ENCODE measurements at regions not wholly inside any gene's neighbourhood (a gene's known extent, or its start where the extent isn't known, plus 50 kb on each side); places are given as distances from the start of the nearest gene placed in this dataset.
"Not testable (repeated sequence)": the region's sequence is repeated elsewhere in the genome, so short reads cannot be mapped to it uniquely, and the experiment has no call there.

GRCh38 chr13:70235565-70235964 is 127.3 kb upstream of the KLHL1 start:
- H3K36me3 Mint-ChIP-seq, result no peaks in the 10 kb centered on the region
- CTCF ChIA-PET, result no interaction called here
- ATAC-seq (replicated peaks in 1 of 4), result no peak

DNA sequence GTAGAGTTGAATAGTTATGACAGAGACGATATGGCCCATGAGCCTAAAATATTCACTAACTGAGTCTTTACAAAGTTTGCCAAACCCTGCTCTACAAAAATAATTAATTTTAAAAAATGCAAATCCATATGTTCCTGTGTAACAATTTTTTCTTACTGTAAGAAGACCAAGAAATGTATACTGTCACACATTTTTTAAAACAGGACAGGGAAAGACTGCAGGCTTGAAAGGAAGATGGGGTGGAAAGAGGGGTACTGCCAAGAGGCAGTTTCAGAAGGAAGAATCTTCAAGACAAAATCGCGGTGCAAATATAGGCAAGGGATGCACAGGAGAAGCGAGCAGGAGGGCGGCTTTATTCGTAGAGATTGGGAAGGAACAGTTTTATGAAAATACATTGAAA is 115.7 kb upstream of the KLHL1 start:
- no peaks in the 10 kb centered on the region for H3K36me3 Mint-ChIP-seq
- no peak overlapping the region for H3K4me3 Mint-ChIP-seq
- CTCF ChIA-PET, result no interaction called here
- Histone ChIP-seq H3K27ac (ENCODE audit: low read length) (no peak overlapping the region), H3K36me3 (ENCODE audit: control insufficient read depth in 2 of 2, extremely low read depth in 1 of 2, insufficient read depth in 1 of 2, low read length in 1 of 2) (no peaks in the 10 kb centered on the region), H3K4me1 (ENCODE audit: control insufficient read depth in 1 of 2, extremely low read depth in 1 of 2, insufficient read depth in 2 of 2, low read length in 2 of 2) (no peaks in the 10 kb centered on the region), H3K9me3 (no peaks in the 10 kb centered on the region), H3K4me3 (ENCODE audit: control insufficient read depth in 1 of 2, extremely low read depth in 1 of 2, low read length in 1 of 2) (no peak overlapping the region), H3K27me3 (replicated peaks in 1 of 2; ENCODE audit: control insufficient read depth in 2 of 2, extremely low read depth in 1 of 2, insufficient read depth in 2 of 2, low read length in 1 of 2) (no peaks in the 10 kb centered on the region)
- WGBS (ENCODE audit: insufficient coverage), result 88% methylated on average over 4 of the region's 6 CpGs
- peaks cover 7 to 21% (median 12%) of the 10 kb centered on the region in 3 donors for H3K9me3 Mint-ChIP-seq
- no peaks in the 10 kb centered on the region for H3K27me3 Mint-ChIP-seq
- no peak for DNase-seq
- H3K4me1 Mint-ChIP-seq, result no peaks in the 10 kb centered on the region
- POLR2A ChIA-PET, result no interaction called here
- H3K27ac Mint-ChIP-seq, result no peak overlapping the region
- no peak for ATAC-seq (replicated peaks in 1 of 4)

More at GRCh38 chr13:70235565-70235964, 127.3 kb upstream of the KLHL1 start:
- POLR2A ChIA-PET, result no interaction called here
- no peaks in the 10 kb centered on the region for H3K27me3 ChIP-seq (replicated peaks in 1 of 2; ENCODE audit: control insufficient read depth in 2 of 2, extremely low read depth in 1 of 2, insufficient read depth in 2 of 2, low read length in 1 of 2)
- Mint-ChIP-seq H3K27me3 (no peaks in the 10 kb centered on the region), H3K4me3 (no peak overlapping the region), H3K9me3 (peaks cover 0 to 17% (median 6%) of the 10 kb centered on the region in 3 donors), H3K27ac (no peak overlapping the region), H3K4me1 (no peaks in the 10 kb centered on the region)
- DNase-seq, result no peak
- H3K36me3 ChIP-seq (ENCODE audit: control insufficient read depth in 2 of 2, extremely low read depth in 1 of 2, insufficient read depth in 1 of 2, low read length in 1 of 2), result no peaks in the 10 kb centered on the region
- H3K4me3 ChIP-seq (ENCODE audit: control insufficient read depth in 1 of 2, extremely low read depth in 1 of 2, low read length in 1 of 2), result no peak overlapping the region
- no peaks in the 10 kb centered on the region for H3K9me3 ChIP-seq
- 83% methylated on average over 1 of the region's 2 CpGs for WGBS (ENCODE audit: insufficient coverage)
- H3K27ac ChIP-seq (ENCODE audit: low read length), result no peak overlapping the region
- no peaks in the 10 kb centered on the region for H3K4me1 ChIP-seq (ENCODE audit: control insufficient read depth in 1 of 2, extremely low read depth in 1 of 2, insufficient read depth in 2 of 2, low read length in 2 of 2)

DNA sequence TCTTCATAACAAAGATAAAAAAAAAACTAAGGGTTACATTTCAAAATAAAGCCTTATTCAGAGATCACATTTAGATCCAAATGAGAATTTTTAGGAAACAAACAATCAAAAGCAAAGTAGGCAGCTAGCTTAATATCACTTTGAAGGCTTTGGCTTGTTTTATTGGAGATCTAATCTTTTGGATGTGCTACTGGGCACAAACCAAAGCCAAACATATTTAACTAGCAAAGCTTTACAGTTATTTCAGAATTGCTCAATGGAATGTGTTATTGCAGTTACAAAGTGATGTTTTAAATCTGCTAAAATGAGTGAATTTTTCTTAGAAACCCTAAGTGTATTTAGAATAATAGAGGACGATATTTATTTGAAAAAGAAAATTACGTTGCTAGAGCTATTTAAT is 114.7 kb upstream of the KLHL1 start:
- Histone ChIP-seq H3K9me3 (no peaks in the 10 kb centered on the region), H3K27me3 (replicated peaks in 1 of 2; ENCODE audit: control insufficient read depth in 2 of 2, extremely low read depth in 1 of 2, insufficient read depth in 2 of 2, low read length in 1 of 2) (no peaks in the 10 kb centered on the region), H3K27ac (ENCODE audit: low read length) (no peak overlapping the region), H3K4me3 (ENCODE audit: control insufficient read depth in 1 of 2, extremely low read depth in 1 of 2, low read length in 1 of 2) (no peak overlapping the region), H3K4me1 (ENCODE audit: control insufficient read depth in 1 of 2, extremely low read depth in 1 of 2, insufficient read depth in 2 of 2, low read length in 2 of 2) (no peaks in the 10 kb centered on the region), H3K36me3 (ENCODE audit: control insufficient read depth in 2 of 2, extremely low read depth in 1 of 2, insufficient read depth in 1 of 2, low read length in 1 of 2) (no peaks in the 10 kb centered on the region)
- DNase-seq, result no peak
- ATAC-seq (replicated peaks in 1 of 4), result no peak
- Mint-ChIP-seq H3K9me3 (peaks cover 5 to 17% (median 12%) of the 10 kb centered on the region in 3 donors), H3K4me3 (no peak overlapping the region), H3K27me3 (no peaks in the 10 kb centered on the region), H3K36me3 (no peaks in the 10 kb centered on the region), H3K27ac (no peak overlapping the region), H3K4me1 (no peaks in the 10 kb centered on the region)
- no CpG with 5 or more reads among the region's 2 CpGs for WGBS (ENCODE audit: insufficient coverage)
- POLR2A ChIA-PET, result no interaction called here
- CTCF ChIA-PET, result no interaction called here

GRCh38 chr13:70218618-70219017 is 110.4 kb upstream of the KLHL1 start:
- no peaks in the 10 kb centered on the region for H3K27me3 Mint-ChIP-seq
- ATAC-seq (replicated peaks in 1 of 4) (no peak), DNase-seq (no peak)
- ChIA-PET POLR2A (no interaction called here), CTCF (no interaction called here)
- H3K9me3 ChIP-seq, result no peaks in the 10 kb centered on the region
- no peak overlapping the region for H3K27ac ChIP-seq (ENCODE audit: low read length)
- no CpG with 5 or more reads among the region's 3 CpGs for WGBS (ENCODE audit: insufficient coverage)
- H3K4me3 Mint-ChIP-seq, result no peak overlapping the region
- no peak overlapping the region for H3K4me3 ChIP-seq (ENCODE audit: control insufficient read depth in 1 of 2, extremely low read depth in 1 of 2, low read length in 1 of 2)
- peaks cover 5 to 17% (median 9%) of the 10 kb centered on the region in 3 donors for H3K9me3 Mint-ChIP-seq
- no peak overlapping the region for H3K27ac Mint-ChIP-seq
- no peaks in the 10 kb centered on the region for H3K27me3 ChIP-seq (replicated peaks in 1 of 2; ENCODE audit: control insufficient read depth in 2 of 2, extremely low read depth in 1 of 2, insufficient read depth in 2 of 2, low read length in 1 of 2)
- no peaks in the 10 kb centered on the region for H3K4me1 Mint-ChIP-seq
- H3K36me3 ChIP-seq (ENCODE audit: control insufficient read depth in 2 of 2, extremely low read depth in 1 of 2, insufficient read depth in 1 of 2, low read length in 1 of 2), result no peaks in the 10 kb centered on the region
- H3K36me3 Mint-ChIP-seq, result no peaks in the 10 kb centered on the region
- H3K4me1 ChIP-seq (ENCODE audit: control insufficient read depth in 1 of 2, extremely low read depth in 1 of 2, insufficient read depth in 2 of 2, low read length in 2 of 2), result no peaks in the 10 kb centered on the region

DNA sequence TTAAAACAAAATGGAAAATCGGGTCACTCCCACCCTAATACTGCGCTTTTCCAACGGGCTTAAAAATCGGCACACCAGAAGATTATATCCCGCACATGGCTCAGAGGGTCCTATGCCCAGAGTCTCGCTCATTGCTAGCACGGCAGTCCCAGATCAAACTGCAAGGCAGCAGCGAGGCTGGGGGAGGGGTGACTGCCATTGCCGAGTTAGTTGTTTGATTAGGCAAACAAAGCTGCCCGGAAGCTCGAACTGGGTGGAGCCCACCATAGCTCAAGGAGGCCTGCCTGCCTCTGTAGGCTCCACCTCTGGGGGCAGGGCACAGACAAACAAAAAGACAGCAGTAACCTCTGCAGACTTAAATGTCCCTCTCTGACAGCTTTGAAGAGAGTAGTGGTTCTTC is 100.7 kb upstream of the KLHL1 start:
- ATAC-seq (replicated peaks in 1 of 4); H3K27ac ChIP-seq (ENCODE audit: low read length); H3K4me1 Mint-ChIP-seq; H3K4me3 Mint-ChIP-seq; H3K4me1 ChIP-seq (ENCODE audit: control insufficient read depth in 1 of 2, extremely low read depth in 1 of 2, insufficient read depth in 2 of 2, low read length in 2 of 2); H3K36me3 Mint-ChIP-seq; H3K27ac Mint-ChIP-seq; H3K9me3 ChIP-seq; POLR2A ChIA-PET; H3K4me3 ChIP-seq (ENCODE audit: control insufficient read depth in 1 of 2, extremely low read depth in 1 of 2, low read length in 1 of 2); H3K36me3 ChIP-seq (ENCODE audit: control insufficient read depth in 2 of 2, extremely low read depth in 1 of 2, insufficient read depth in 1 of 2, low read length in 1 of 2); DNase-seq; H3K27me3 ChIP-seq (replicated peaks in 1 of 2; ENCODE audit: control insufficient read depth in 2 of 2, extremely low read depth in 1 of 2, insufficient read depth in 2 of 2, low read length in 1 of 2); H3K27me3 Mint-ChIP-seq; CTCF ChIA-PET: not testable (repeated sequence)
- 74% methylated on average over 7 of the region's 11 CpGs for WGBS (ENCODE audit: insufficient coverage)
- H3K9me3 Mint-ChIP-seq, result peaks cover 6 to 11% (median 11%) of the 10 kb centered on the region in 3 donors

- DNase-seq (no peak), ATAC-seq (replicated peaks in 1 of 4) (no peak)
- H3K9me3 Mint-ChIP-seq, result peaks cover 14 to 16% (median 15%) of the 10 kb centered on the region in 3 donors
- H3K4me3 Mint-ChIP-seq, result no peak overlapping the region
- POLR2A ChIA-PET, result no interaction called here
- no peaks in the 10 kb centered on the region for H3K4me1 Mint-ChIP-seq
- H3K27ac Mint-ChIP-seq, result no peak overlapping the region
- no peaks in the 10 kb centered on the region for H3K27me3 Mint-ChIP-seq
- CTCF ChIA-PET, result no interaction called here
- Histone ChIP-seq H3K27me3 (replicated peaks in 1 of 2; ENCODE audit: control insufficient read depth in 2 of 2, extremely low read depth in 1 of 2, insufficient read depth in 2 of 2, low read length in 1 of 2) (no peaks in the 10 kb centered on the region), H3K36me3 (ENCODE audit: control insufficient read depth in 2 of 2, extremely low read depth in 1 of 2, insufficient read depth in 1 of 2, low read length in 1 of 2) (no peaks in the 10 kb centered on the region), H3K27ac (ENCODE audit: low read length) (no peak overlapping the region), H3K4me1 (ENCODE audit: control insufficient read depth in 1 of 2, extremely low read depth in 1 of 2, insufficient read depth in 2 of 2, low read length in 2 of 2) (no peaks in the 10 kb centered on the region), H3K9me3 (no peaks in the 10 kb centered on the region), H3K4me3 (ENCODE audit: control insufficient read depth in 1 of 2, extremely low read depth in 1 of 2, low read length in 1 of 2) (no peak overlapping the region)
- H3K36me3 Mint-ChIP-seq, result no peaks in the 10 kb centered on the region
Measured at GRCh38 chr13:70206671-70207070, 98.4 kb upstream of the KLHL1 start.

DNA sequence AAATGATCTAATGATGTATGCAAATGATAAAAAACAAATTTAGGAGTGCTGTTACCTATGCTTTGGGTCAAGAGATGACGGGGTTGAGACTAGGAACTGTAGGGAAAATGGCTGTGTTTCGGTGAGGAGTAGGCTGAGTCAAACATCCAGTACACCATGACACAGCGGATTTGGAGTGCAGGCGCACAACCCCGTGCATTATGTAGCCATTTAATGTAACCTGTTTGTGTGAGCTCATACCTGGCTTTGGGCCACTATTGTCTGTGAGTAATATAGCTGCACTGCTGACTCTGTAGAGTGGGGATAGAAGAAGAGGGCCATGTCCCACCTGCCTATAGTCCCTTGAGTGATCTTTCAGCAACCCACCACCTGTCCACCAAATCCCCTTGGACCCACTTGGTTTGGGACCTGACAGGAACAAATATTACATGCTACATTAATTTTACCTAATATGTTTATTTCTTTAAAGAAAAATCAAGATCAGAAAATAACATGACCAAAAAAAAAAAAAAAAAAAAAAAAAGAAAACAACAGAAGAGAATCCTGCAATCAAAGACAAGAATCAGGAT is 95.5 kb upstream of the KLHL1 start:
- Mint-ChIP-seq H3K9me3 (peaks cover 10 to 12% (median 11%) of the 10 kb centered on the region in 3 donors), H3K36me3 (no peaks in the 10 kb centered on the region), H3K27me3 (no peaks in the 10 kb centered on the region), H3K27ac (no peak overlapping the region), H3K4me1 (no peaks in the 10 kb centered on the region), H3K4me3 (no peak overlapping the region)
- Histone ChIP-seq H3K4me3 (ENCODE audit: control insufficient read depth in 1 of 2, extremely low read depth in 1 of 2, low read length in 1 of 2) (no peak overlapping the region), H3K27ac (ENCODE audit: low read length) (no peak overlapping the region), H3K4me1 (ENCODE audit: control insufficient read depth in 1 of 2, extremely low read depth in 1 of 2, insufficient read depth in 2 of 2, low read length in 2 of 2) (no peaks in the 10 kb centered on the region), H3K27me3 (replicated peaks in 1 of 2; ENCODE audit: control insufficient read depth in 2 of 2, extremely low read depth in 1 of 2, insufficient read depth in 2 of 2, low read length in 1 of 2) (no peaks in the 10 kb centered on the region), H3K36me3 (ENCODE audit: control insufficient read depth in 2 of 2, extremely low read depth in 1 of 2, insufficient read depth in 1 of 2, low read length in 1 of 2) (no peaks in the 10 kb centered on the region), H3K9me3 (no peaks in the 10 kb centered on the region)
- ChIA-PET CTCF (no interaction called here), POLR2A (no interaction called here)
- 90% methylated on average over 4 of the region's 5 CpGs for WGBS (ENCODE audit: insufficient coverage)
- no peak for ATAC-seq (replicated peaks in 1 of 4)
- DNase-seq, result peak in 1 of 35 experiments; percentile 2
